A549 (cell line): ENCODE measurements at regions not wholly inside any gene's neighbourhood (a gene's known extent, or its start where the extent isn't known, plus 50 kb on each side); places are given as distances from the start of the nearest gene placed in this dataset.

Experiments used
- CHD2 ChIP-seq: fragments of 150-350 bp; IDR thresholded peaks from 2 replicates; pipeline ENCODE4 v1.6.1; 2014; ENCODE audit warnings: low read length; ENCODE audit not compliant: partially characterized antibody
- CTCF ChIP-seq: fragments of >200 bp; sonication (Bioruptor Twin); formaldehyde crosslinking; IDR thresholded peaks from 3 replicates; pipeline ENCODE4 v1.5.1; 2016
- RCOR1 ChIP-seq: fragments of 150-350 bp; IDR thresholded peaks from 2 replicates; pipeline ENCODE4 v1.6.1; 2014; ENCODE audit warnings: antibody characterized with exemption, low read length, low read depth
- RFX5 ChIP-seq: fragments of 450-650 bp; IDR thresholded peaks from 2 replicates; pipeline ENCODE4 v1.7.1; 2014; ENCODE audit warnings: antibody characterized with exemption, mild to moderate bottlenecking, moderate library complexity
- SMC3 ChIP-seq: fragments of >200 bp; sonication (Bioruptor Twin); formaldehyde crosslinking; IDR thresholded peaks from 3 replicates; pipeline ENCODE4 v1.6.1; 2018; ENCODE audit warnings: inconsistent platforms
- TF ChIP-seq, protein P1 (sequence below): fragments of 200-600 bp; sonication (generic); IDR thresholded peaks from 2 replicates; pipeline ENCODE4 v1.6.1; 2016; ENCODE audit warnings: antibody characterized with exemption, mild to moderate bottlenecking, moderate library complexity
- TF ChIP-seq, protein P2 (sequence below): fragments of 450-650 bp; IDR thresholded peaks from 2 replicates; pipeline ENCODE4 v1.6.1; 2014; ENCODE audit warnings: antibody characterized with exemption

DNA sequence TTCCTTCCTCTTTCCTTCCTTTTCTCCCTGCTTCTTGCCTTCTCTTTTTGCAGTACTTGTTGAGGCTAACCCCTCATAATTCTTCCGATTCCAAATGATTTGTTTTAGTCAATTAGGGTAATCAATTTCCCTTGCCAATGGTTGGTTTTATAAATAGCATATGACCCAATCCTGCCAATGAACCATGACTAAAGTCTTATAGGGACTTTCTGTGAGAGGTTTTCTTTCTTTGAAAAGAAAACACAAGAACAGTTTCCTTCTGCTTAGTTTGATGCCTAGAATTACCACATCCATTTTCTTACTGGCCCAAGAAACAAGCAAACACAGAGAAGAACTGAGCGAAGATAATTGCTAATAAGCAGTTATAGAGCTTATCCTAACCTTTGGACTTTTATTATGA, 292.5 kb upstream of the SATB1 start:
- no peak for TF ChIP-seq RFX5
- TF ChIP-seq, protein P1, sequence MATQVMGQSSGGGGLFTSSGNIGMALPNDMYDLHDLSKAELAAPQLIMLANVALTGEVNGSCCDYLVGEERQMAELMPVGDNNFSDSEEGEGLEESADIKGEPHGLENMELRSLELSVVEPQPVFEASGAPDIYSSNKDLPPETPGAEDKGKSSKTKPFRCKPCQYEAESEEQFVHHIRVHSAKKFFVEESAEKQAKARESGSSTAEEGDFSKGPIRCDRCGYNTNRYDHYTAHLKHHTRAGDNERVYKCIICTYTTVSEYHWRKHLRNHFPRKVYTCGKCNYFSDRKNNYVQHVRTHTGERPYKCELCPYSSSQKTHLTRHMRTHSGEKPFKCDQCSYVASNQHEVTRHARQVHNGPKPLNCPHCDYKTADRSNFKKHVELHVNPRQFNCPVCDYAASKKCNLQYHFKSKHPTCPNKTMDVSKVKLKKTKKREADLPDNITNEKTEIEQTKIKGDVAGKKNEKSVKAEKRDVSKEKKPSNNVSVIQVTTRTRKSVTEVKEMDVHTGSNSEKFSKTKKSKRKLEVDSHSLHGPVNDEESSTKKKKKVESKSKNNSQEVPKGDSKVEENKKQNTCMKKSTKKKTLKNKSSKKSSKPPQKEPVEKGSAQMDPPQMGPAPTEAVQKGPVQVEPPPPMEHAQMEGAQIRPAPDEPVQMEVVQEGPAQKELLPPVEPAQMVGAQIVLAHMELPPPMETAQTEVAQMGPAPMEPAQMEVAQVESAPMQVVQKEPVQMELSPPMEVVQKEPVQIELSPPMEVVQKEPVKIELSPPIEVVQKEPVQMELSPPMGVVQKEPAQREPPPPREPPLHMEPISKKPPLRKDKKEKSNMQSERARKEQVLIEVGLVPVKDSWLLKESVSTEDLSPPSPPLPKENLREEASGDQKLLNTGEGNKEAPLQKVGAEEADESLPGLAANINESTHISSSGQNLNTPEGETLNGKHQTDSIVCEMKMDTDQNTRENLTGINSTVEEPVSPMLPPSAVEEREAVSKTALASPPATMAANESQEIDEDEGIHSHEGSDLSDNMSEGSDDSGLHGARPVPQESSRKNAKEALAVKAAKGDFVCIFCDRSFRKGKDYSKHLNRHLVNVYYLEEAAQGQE: no peak
- no peak for TF ChIP-seq CTCF
- TF ChIP-seq, protein P2, sequence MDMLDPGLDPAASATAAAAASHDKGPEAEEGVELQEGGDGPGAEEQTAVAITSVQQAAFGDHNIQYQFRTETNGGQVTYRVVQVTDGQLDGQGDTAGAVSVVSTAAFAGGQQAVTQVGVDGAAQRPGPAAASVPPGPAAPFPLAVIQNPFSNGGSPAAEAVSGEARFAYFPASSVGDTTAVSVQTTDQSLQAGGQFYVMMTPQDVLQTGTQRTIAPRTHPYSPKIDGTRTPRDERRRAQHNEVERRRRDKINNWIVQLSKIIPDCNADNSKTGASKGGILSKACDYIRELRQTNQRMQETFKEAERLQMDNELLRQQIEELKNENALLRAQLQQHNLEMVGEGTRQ: no peak
- TF ChIP-seq CHD2: no peak
- TF ChIP-seq SMC3: no peak
- TF ChIP-seq RCOR1: no peak
